GM18909 (cell line): ENCODE measurements at regions not wholly inside any gene's neighbourhood (a gene's known extent, or its start where the extent isn't known, plus 50 kb on each side); places are given as distances from the start of the nearest gene placed in this dataset.
"Not testable (repeated sequence)": the region's sequence is repeated elsewhere in the genome, so short reads cannot be mapped to it uniquely, and the experiment has no call there.

Experiments used
- ATAC-seq: cut with Tn5 transposase; IDR thresholded peaks from one replicate; pipeline ENCODE4 v1.9.1; 2021; ENCODE audit warnings: mild to moderate bottlenecking; ENCODE audit not compliant: unreplicated experiment, poor library complexity

GRCh38 chr16:22436823-22437652, 62.6 kb upstream of the CDR2 start:
- ATAC-seq: peak; percentile 82

GRCh38 chr16:22436326-22436822, 62.0 kb upstream of the CDR2 start:
- ATAC-seq: peak; percentile 38

GRCh38 chr16:22431314-22431713, 56.9 kb upstream of the CDR2 start:
- not testable (repeated sequence) for ATAC-seq

- ATAC-seq: no peak
Observed at GRCh38 chr16:22428654-22429053, 54.2 kb upstream of the CDR2 start.

- ATAC-seq: no peak
Observed at GRCh38 chr16:22427556-22427955, 53.1 kb upstream of the CDR2 start.

GRCh38 chr16:22425847-22426246, 51.4 kb upstream of the CDR2 start:
- ATAC-seq: no peak

GRCh38 chr16:22425036-22425801, 50.8 kb upstream of the CDR2 start:
- ATAC-seq: no peak

GRCh38 chr16:22424161-22424937, 49.9 kb upstream of the CDR2 start:
- ATAC-seq: no peak
